Erythroblast (primary cell): ENCODE measurements at regions not wholly inside any gene's neighbourhood (a gene's known extent, or its start where the extent isn't known, plus 50 kb on each side); places are given as distances from the start of the nearest gene placed in this dataset.

Experiments
- GATA1 ChIP-seq: IDR thresholded peaks from 2 replicates; pipeline ENCODE4 v1.6.1; 2011; ENCODE audit warnings: low read depth, mild to moderate bottlenecking, control low read depth, low read length, moderate library complexity
- POLR2A ChIP-seq: IDR thresholded peaks from 2 replicates; pipeline ENCODE4 v1.6.1; 2011; ENCODE audit warnings: mild to moderate bottlenecking, low read length

DNA sequence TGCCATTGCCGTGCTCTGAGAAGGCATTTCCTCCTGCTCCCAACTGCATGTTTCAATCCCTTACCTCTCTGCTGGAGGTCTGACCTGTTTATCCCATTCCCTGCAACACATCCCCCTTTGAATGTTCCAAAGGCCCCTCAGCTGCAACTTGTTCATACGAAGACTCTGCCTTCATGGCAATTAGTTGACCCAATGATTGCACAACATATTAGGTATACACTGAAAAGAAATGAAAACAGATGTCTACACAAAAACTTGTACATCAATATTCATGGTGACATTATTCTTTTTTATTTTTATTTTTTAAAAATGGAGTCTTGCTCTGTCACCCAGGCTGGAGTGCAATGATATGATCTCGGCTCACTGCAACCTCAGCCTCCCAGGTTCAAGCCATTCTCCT lies 54.9 kb upstream of the STX18 start:
- TF ChIP-seq POLR2A: no peak
- no peak for TF ChIP-seq GATA1
